ENCODE measurements at regions not wholly inside any gene's neighbourhood (a gene's known extent, or its start where the extent isn't known, plus 50 kb on each side); places are given as distances from the start of the nearest gene placed in this dataset.

GRCh38 chr7:68449816-68450215 lies 1148.5 kb upstream of the AUTS2 start:
- TF ChIP-seq STAT1 (IDR thresholded peaks at IDR 0.05; ENCODE audit: unreplicated experiment) (no peak), NANOG (IDR thresholded peaks at IDR 0.05; ENCODE audit: borderline replicate concordance) (no peak), ZNF114 (CRISPR knock-in tag; IDR thresholded peaks at IDR 0.05) (no peak), ZNF331 (CRISPR knock-in tag; IDR thresholded peaks at IDR 0.05; ENCODE audit: low read depth) (no peak), CTCF (conservative IDR thresholded peaks at IDR 0.05; ENCODE audit: low read depth in 2 of 2) (no peak)
- no peak overlapping the region for H3K27ac Mint-ChIP-seq
- H3K27ac ChIP-seq (ENCODE audit: low read depth): no peak overlapping the region
- no peak for DNase-seq (ENCODE audit: low spot score)
- H2AFZ ChIP-seq: no peak overlapping the region
- H3K9me2 ChIP-seq (ENCODE audit: insufficient read depth): no peaks in the 10 kb centered on the region
- no peak overlapping the region for H3K4me3 Mint-ChIP-seq
- H3K36me3 Mint-ChIP-seq (ENCODE audit: low read depth): peaks cover 40% of the 10 kb centered on the region
- no peaks in the 10 kb centered on the region for H3K27me3 ChIP-seq (ENCODE audit: insufficient read depth)
- peaks cover 4% of the 10 kb centered on the region for H3K36me3 ChIP-seq (ENCODE audit: insufficient read depth)
- no peak overlapping the region for H3K4me2 ChIP-seq
- no peaks in the 10 kb centered on the region for H3F3A ChIP-seq (replicated peaks; ENCODE audit: low read depth)
- H3K9me3 Mint-ChIP-seq: peaks cover 95% of the 10 kb centered on the region
- no peaks in the 10 kb centered on the region for H3K79me2 ChIP-seq (replicated peaks; ENCODE audit: insufficient read depth)
- no peaks in the 10 kb centered on the region for H3K4me1 ChIP-seq (ENCODE audit: insufficient read depth)
- peaks cover 2% of the 10 kb centered on the region for H3K27me3 Mint-ChIP-seq (ENCODE audit: insufficient read depth, low read depth, poor library complexity)
- no peaks in the 10 kb centered on the region for H4K20me1 ChIP-seq (replicated peaks; ENCODE audit: insufficient read depth)
- ATAC-seq: no peak
- no peak overlapping the region for H3K4me3 ChIP-seq
- H3K4me1 Mint-ChIP-seq: no peaks in the 10 kb centered on the region

GRCh38 chr7:68454931-68455330 lies 1143.3 kb upstream of the AUTS2 start:
- Histone ChIP-seq H3K4me2 (no peak overlapping the region), H3K4me3 (no peak overlapping the region), H3K27ac (ENCODE audit: low read depth) (no peak overlapping the region), H3F3A (replicated peaks; ENCODE audit: low read depth) (no peaks in the 10 kb centered on the region), H4K20me1 (replicated peaks; ENCODE audit: insufficient read depth) (no peaks in the 10 kb centered on the region), H3K9me2 (ENCODE audit: insufficient read depth) (no peaks in the 10 kb centered on the region), H3K36me3 (ENCODE audit: insufficient read depth) (no peaks in the 10 kb centered on the region), H2AFZ (no peak overlapping the region), H3K4me1 (ENCODE audit: insufficient read depth) (no peaks in the 10 kb centered on the region), H3K27me3 (ENCODE audit: insufficient read depth) (no peaks in the 10 kb centered on the region), H3K79me2 (replicated peaks; ENCODE audit: insufficient read depth) (no peaks in the 10 kb centered on the region)
- Mint-ChIP-seq H3K27me3 (ENCODE audit: insufficient read depth, low read depth, poor library complexity) (peaks cover 8% of the 10 kb centered on the region), H3K36me3 (ENCODE audit: low read depth) (peaks cover 52% of the 10 kb centered on the region), H3K27ac (no peak overlapping the region), H3K4me3 (no peak overlapping the region), H3K9me3 (peaks cover 95% of the 10 kb centered on the region), H3K4me1 (no peaks in the 10 kb centered on the region)
- ATAC-seq (no peak), DNase-seq (ENCODE audit: low spot score) (no peak)
- TF ChIP-seq ETS1 (IDR thresholded peaks at IDR 0.05): no peak
- no peak for TF ChIP-seq CTCF (conservative IDR thresholded peaks at IDR 0.05; ENCODE audit: low read depth in 2 of 2)
- TF ChIP-seq STAT1 (IDR thresholded peaks at IDR 0.05; ENCODE audit: unreplicated experiment): no peak
- TF ChIP-seq EZH2 (IDR thresholded peaks at IDR 0.05; ENCODE audit: low read depth, unreplicated experiment): no peak
- TF ChIP-seq POLR2AphosphoS5 (IDR thresholded peaks at IDR 0.05; ENCODE audit: low read depth): no peak
- TF ChIP-seq ZNF331 (CRISPR knock-in tag; IDR thresholded peaks at IDR 0.05; ENCODE audit: low read depth): no peak
- no peak for TF ChIP-seq NANOG (IDR thresholded peaks at IDR 0.05; ENCODE audit: borderline replicate concordance)
- TF ChIP-seq ZNF114 (CRISPR knock-in tag; IDR thresholded peaks at IDR 0.05): no peak
